HS-27A (cell line): ENCODE measurements at regions not wholly inside any gene's neighbourhood (a gene's known extent, or its start where the extent isn't known, plus 50 kb on each side); places are given as distances from the start of the nearest gene placed in this dataset.

ENCODE experiments used
- DNase-seq: peaks from one replicate; pipeline ENCODE4 v3.0.0-alpha.2; 2012; ENCODE audit warnings: low read depth, missing footprints

GRCh38 chr4:22870847-22871449, 178.2 kb downstream of the GBA3 start:
- DNase-seq: no peak

GRCh38 chr4:22869235-22869634, 176.5 kb downstream of the GBA3 start:
- DNase-seq: no peak
